ENCODE measurements at regions not wholly inside any gene's neighbourhood (a gene's known extent, or its start where the extent isn't known, plus 50 kb on each side); places are given as distances from the start of the nearest gene placed in this dataset.

DNA sequence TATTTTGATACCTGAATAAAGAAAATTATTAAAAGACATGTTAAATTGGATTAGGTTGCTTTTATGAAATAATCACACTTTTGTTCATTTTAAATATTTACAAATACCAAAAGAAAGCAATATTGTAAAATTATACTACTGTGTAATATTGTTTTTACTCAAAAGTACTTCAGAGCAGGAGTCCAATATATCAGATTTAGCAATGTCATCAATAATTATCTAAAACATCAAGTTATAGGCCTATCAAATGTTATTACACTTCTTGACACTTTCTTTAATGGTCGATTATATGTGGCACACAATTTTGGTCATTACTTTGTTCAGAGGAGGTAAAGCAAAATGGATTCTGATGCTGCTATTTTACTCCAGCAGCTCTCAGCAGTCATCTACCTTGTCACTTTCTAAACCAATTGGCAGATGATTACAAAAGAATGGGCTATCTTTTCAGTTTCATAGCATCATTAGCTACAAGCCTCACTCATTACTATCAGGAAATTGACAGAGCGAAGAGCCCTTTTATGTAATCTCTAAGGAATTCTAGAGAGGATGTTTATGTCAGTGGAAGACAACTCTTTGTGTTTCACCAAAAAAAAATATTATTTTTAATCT is 318.6 kb downstream of the PLOD2 start:
- DNase-seq = no peak
- WGBS (ENCODE audit: insufficient coverage, low lambda C conversion rate) = no CpG with 5 or more reads among the region's 2 CpGs
- Histone ChIP-seq H3K27me3 (ENCODE audit: control insufficient read depth, insufficient read depth, low read length) (no peaks in the 10 kb centered on the region), H3K27ac (ENCODE audit: low read length) (no peak overlapping the region), H3K36me3 (ENCODE audit: control insufficient read depth, insufficient read depth, low read length) (no peaks in the 10 kb centered on the region), H3K4me1 (ENCODE audit: control insufficient read depth, insufficient read depth, low read length) (no peaks in the 10 kb centered on the region), H3K9me3 (ENCODE audit: control insufficient read depth, low read depth, low read length) (no peaks in the 10 kb centered on the region), H3K4me3 (ENCODE audit: low read length) (no peak overlapping the region)

DNA sequence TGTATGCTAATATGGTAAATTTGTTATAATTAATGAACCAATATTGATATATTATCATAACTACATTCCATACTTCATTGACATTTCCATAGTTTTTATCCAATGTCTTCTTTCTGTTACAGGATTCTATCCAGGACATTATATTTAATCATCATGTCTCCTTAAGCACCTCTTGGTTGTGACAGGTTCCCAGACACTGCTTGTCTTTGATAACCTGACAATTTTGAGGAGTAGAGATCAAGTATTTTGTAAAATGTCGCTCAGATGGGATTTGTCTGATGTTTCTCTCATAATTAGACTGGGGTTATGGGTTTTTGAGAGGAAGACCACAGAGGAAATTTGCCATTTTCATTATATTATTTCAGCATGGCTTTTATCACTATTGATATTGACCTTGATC is 317.4 kb downstream of the PLOD2 start:
- Histone ChIP-seq H3K4me3 (ENCODE audit: low read length) (no peak overlapping the region), H3K27me3 (ENCODE audit: control insufficient read depth, insufficient read depth, low read length) (no peaks in the 10 kb centered on the region), H3K9me3 (ENCODE audit: control insufficient read depth, low read depth, low read length) (no peaks in the 10 kb centered on the region), H3K36me3 (ENCODE audit: control insufficient read depth, insufficient read depth, low read length) (no peaks in the 10 kb centered on the region), H3K4me1 (ENCODE audit: control insufficient read depth, insufficient read depth, low read length) (no peaks in the 10 kb centered on the region), H3K27ac (ENCODE audit: low read length) (no peak overlapping the region)
- no peak for DNase-seq
- no CpG with 5 or more reads among the region's 1 CpG for WGBS (ENCODE audit: insufficient coverage, low lambda C conversion rate)

DNA sequence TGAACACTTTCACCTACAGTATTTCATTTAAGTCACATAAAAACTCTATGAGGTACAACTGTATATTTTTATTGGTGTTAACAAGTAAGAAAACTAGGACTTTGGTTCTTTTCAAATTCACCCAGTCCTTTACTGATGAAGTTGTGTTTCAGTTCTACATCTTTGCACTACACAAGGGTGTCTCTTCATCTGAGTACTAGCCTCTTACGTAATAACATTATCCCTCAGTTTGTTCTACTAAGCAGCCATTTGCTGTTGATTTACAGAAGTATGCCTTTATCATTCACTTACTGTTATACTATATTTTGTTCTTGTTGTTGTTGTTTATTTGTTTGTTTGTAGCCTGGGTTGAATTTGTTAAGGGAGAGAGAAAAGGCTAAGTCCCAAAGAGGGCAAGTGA is 311.9 kb downstream of the PLOD2 start:
- Histone ChIP-seq H3K4me1 (ENCODE audit: control insufficient read depth, insufficient read depth, low read length) (no peaks in the 10 kb centered on the region), H3K9me3 (ENCODE audit: control insufficient read depth, low read depth, low read length) (no peaks in the 10 kb centered on the region), H3K27me3 (ENCODE audit: control insufficient read depth, insufficient read depth, low read length) (no peaks in the 10 kb centered on the region), H3K4me3 (ENCODE audit: low read length) (no peak overlapping the region), H3K27ac (ENCODE audit: low read length) (no peak overlapping the region), H3K36me3 (ENCODE audit: control insufficient read depth, insufficient read depth, low read length) (no peaks in the 10 kb centered on the region)
- WGBS (ENCODE audit: insufficient coverage, low lambda C conversion rate) = 100% methylated on average over 1 of the region's 1 CpG
- no peak for DNase-seq

DNA sequence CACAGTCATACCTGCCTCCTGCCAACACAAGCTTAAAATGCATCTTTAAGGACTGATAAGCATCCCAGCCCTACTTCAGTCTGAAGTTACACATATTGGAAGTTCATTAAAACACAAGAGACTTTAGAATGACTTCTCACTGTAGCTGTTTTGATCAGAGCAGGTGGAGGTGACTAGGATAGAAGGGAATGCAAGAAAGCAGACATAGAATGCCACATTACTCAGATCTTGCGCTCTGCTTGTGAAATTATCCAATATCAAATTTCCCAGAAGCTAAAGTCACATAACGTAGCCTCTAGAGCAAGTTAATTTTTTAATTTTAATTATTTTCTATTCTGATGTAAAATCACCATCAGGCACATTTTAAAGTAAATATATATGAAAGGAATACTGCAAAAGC is 306.5 kb downstream of the PLOD2 start:
- H3K4me1 ChIP-seq (ENCODE audit: control insufficient read depth, insufficient read depth, low read length) = no peaks in the 10 kb centered on the region
- H3K4me3 ChIP-seq (ENCODE audit: low read length) = no peak overlapping the region
- no peak overlapping the region for H3K27ac ChIP-seq (ENCODE audit: low read length)
- no peaks in the 10 kb centered on the region for H3K27me3 ChIP-seq (ENCODE audit: control insufficient read depth, insufficient read depth, low read length)
- no peaks in the 10 kb centered on the region for H3K36me3 ChIP-seq (ENCODE audit: control insufficient read depth, insufficient read depth, low read length)
- H3K9me3 ChIP-seq (ENCODE audit: control insufficient read depth, low read depth, low read length) = no peaks in the 10 kb centered on the region
- DNase-seq = no peak
- WGBS (ENCODE audit: insufficient coverage, low lambda C conversion rate) = no CpG with 5 or more reads among the region's 2 CpGs

DNA sequence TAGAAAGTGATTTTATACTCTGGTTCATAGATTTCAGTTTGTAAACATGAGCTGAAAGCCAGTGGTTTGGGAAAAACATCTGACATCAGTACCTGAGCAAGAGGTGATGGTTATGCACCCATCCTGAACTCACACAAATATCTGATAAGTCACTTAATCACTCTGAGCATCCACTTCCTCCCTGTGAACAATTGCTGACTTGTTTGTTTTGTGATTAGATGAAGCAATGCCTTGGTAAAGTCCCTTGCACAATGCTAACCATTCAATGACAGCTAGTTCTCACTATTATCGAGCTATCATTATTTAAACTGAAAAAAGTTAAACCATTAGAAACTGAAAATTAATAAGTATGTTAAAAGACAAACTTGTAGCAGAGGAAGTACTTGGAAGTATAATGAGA is 303.0 kb downstream of the PLOD2 start:
- Histone ChIP-seq H3K4me1 (ENCODE audit: control insufficient read depth, insufficient read depth, low read length) (no peaks in the 10 kb centered on the region), H3K4me3 (ENCODE audit: low read length) (no peak overlapping the region), H3K9me3 (ENCODE audit: control insufficient read depth, low read depth, low read length) (no peaks in the 10 kb centered on the region), H3K36me3 (ENCODE audit: control insufficient read depth, insufficient read depth, low read length) (no peaks in the 10 kb centered on the region), H3K27ac (ENCODE audit: low read length) (no peak overlapping the region), H3K27me3 (ENCODE audit: control insufficient read depth, insufficient read depth, low read length) (no peaks in the 10 kb centered on the region)
- WGBS (ENCODE audit: insufficient coverage, low lambda C conversion rate) = 20% methylated on average over 1 of the region's 1 CpG
- no peak for DNase-seq

DNA sequence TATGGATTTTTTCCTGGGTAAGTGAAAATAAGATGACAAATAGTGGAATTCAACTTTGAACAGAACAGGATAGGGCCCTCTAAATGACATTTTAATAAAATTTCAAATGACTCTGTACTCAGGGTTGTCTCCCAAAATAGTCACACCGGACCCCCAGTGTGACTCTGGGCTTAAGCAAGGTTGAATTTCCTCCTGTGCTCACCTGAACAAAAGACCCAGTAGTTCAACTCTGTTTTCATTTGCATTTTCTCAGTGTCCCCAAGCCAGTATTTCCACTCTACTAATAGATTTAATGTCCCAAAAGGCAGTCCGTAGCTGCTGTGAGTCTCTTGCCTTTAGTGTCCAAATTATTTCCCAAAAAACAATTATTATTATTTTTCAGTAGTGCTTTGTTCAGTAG is 296.6 kb downstream of the PLOD2 start:
- Histone ChIP-seq H3K36me3 (ENCODE audit: control insufficient read depth, insufficient read depth, low read length) (no peaks in the 10 kb centered on the region), H3K27ac (ENCODE audit: low read length) (no peak overlapping the region), H3K27me3 (ENCODE audit: control insufficient read depth, insufficient read depth, low read length) (no peaks in the 10 kb centered on the region), H3K9me3 (ENCODE audit: control insufficient read depth, low read depth, low read length) (no peaks in the 10 kb centered on the region), H3K4me3 (ENCODE audit: low read length) (no peak overlapping the region), H3K4me1 (ENCODE audit: control insufficient read depth, insufficient read depth, low read length) (no peaks in the 10 kb centered on the region)
- no peak for DNase-seq
- WGBS (ENCODE audit: insufficient coverage, low lambda C conversion rate) = 71% methylated on average over 1 of the region's 2 CpGs

DNA sequence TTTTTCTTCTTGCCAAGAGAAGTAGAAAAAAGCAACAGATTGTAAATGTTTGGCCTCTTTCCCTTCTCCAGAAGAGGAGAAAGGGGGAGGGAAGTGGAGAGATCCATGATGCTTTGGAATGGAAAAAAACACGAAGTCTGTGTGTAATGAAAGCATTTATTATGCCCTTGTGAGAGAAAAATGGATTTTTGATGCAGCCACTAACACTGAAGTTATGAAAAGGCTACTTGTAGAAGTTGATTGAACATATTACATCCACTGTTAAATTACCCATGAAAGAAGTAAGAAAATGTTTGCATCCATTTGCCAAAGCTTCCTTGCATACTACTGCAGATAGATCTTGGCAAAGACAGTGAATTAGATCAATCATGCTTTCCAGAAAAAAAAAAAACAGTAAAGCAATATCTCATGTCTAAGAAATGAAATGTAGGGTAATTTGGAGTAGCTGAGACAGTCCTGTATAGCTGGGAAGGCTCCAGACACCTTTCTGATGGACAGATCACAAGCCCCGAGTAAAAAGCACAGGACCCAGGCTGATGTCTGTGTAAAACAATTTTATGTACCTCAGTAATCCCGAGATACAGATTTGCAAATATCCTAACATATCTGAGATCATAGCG is 295.5 kb downstream of the PLOD2 start:
- no peaks in the 10 kb centered on the region for H3K9me3 ChIP-seq (ENCODE audit: control insufficient read depth, low read depth, low read length)
- no peak overlapping the region for H3K27ac ChIP-seq (ENCODE audit: low read length)
- no peaks in the 10 kb centered on the region for H3K36me3 ChIP-seq (ENCODE audit: control insufficient read depth, insufficient read depth, low read length)
- peak in 1 of 2 donors; percentile 3 for DNase-seq
- H3K27me3 ChIP-seq (ENCODE audit: control insufficient read depth, insufficient read depth, low read length) = no peaks in the 10 kb centered on the region
- H3K4me3 ChIP-seq (ENCODE audit: low read length) = no peak overlapping the region
- H3K4me1 ChIP-seq (ENCODE audit: control insufficient read depth, insufficient read depth, low read length) = no peaks in the 10 kb centered on the region
- WGBS (ENCODE audit: insufficient coverage, low lambda C conversion rate) = 77% methylated on average over 3 of the region's 4 CpGs

DNA sequence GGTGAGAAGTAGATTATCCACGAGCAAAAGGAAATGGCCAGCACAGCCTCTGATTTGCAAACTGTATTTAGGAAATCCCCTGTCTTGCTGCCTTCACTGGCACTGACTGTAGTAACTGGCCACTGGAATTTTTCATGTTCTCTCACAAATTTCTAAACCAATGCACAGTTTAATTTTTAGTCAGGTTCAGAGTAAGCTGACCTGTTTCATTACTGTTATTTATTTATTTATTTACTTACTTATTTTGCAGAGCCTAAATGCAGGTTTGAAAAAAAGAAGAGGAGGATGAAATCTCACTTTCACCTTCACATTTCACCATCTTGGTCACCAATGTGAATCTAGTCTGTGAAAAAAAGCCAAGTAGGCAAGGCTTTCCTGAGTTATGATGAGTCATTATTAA is 291.0 kb downstream of the PLOD2 start:
- Histone ChIP-seq H3K9me3 (ENCODE audit: control insufficient read depth, low read depth, low read length) (no peaks in the 10 kb centered on the region), H3K27ac (ENCODE audit: low read length) (no peak overlapping the region), H3K4me3 (ENCODE audit: low read length) (no peak overlapping the region), H3K27me3 (ENCODE audit: control insufficient read depth, insufficient read depth, low read length) (no peaks in the 10 kb centered on the region), H3K4me1 (ENCODE audit: control insufficient read depth, insufficient read depth, low read length) (no peaks in the 10 kb centered on the region), H3K36me3 (ENCODE audit: control insufficient read depth, insufficient read depth, low read length) (no peaks in the 10 kb centered on the region)
- no CpG with 5 or more reads among the region's 1 CpG for WGBS (ENCODE audit: insufficient coverage, low lambda C conversion rate)
- no peak for DNase-seq

DNA sequence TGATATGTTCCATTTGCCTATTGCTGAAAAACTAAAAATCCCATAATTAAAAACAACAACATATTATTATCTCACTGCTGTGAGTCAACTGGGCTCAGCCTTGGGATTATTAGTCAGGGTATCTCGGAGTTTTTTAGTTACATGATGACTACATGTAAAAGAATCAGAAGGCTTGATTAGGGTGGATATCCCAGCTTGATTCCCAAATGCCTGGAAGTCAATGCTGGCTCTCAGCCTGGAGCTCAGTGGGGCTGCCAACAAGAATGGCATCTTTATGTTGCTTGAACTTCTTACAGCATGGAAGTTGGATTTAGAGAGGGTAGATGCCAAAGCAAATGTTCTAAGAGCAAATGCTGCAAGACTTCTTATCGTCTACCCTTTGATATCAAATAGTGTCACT is 278.5 kb downstream of the PLOD2 start:
- Histone ChIP-seq H3K4me3 (ENCODE audit: low read length) (no peak overlapping the region), H3K27me3 (ENCODE audit: control insufficient read depth, insufficient read depth, low read length) (no peaks in the 10 kb centered on the region), H3K9me3 (ENCODE audit: control insufficient read depth, low read depth, low read length) (no peaks in the 10 kb centered on the region), H3K4me1 (ENCODE audit: control insufficient read depth, insufficient read depth, low read length) (no peaks in the 10 kb centered on the region), H3K36me3 (ENCODE audit: control insufficient read depth, insufficient read depth, low read length) (no peaks in the 10 kb centered on the region), H3K27ac (ENCODE audit: low read length) (no peak overlapping the region)
- DNase-seq = no peak
- WGBS (ENCODE audit: insufficient coverage, low lambda C conversion rate) = no CpG with 5 or more reads among the region's 2 CpGs

DNA sequence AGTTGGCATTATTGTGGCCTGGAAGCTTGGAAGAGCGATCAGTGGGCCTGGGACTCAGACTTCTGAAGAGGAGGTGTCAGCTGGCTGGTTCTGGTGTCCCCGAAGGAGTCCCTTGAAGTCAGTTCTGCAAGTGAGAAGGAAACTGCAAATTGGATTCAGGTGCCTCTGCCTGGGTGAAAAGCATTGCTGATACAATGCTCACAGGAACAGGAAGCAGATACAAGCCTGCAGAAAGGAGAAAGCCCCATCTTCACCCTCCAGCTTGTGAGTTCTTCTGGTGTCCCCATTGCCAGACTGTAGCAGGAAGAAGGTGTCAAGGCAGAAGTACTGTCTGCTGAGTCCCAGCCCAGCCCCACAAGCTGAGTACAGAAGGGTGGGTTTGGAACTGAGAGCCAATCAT is 271.3 kb downstream of the PLOD2 start:
- no peak overlapping the region for H3K27ac ChIP-seq (ENCODE audit: low read length)
- no peaks in the 10 kb centered on the region for H3K4me1 ChIP-seq (ENCODE audit: control insufficient read depth, insufficient read depth, low read length)
- H3K36me3 ChIP-seq (ENCODE audit: control insufficient read depth, insufficient read depth, low read length) = no peaks in the 10 kb centered on the region
- no CpG with 5 or more reads among the region's 2 CpGs for WGBS (ENCODE audit: insufficient coverage, low lambda C conversion rate)
- no peaks in the 10 kb centered on the region for H3K27me3 ChIP-seq (ENCODE audit: control insufficient read depth, insufficient read depth, low read length)
- H3K4me3 ChIP-seq (ENCODE audit: low read length) = no peak overlapping the region
- DNase-seq = no peak
- no peaks in the 10 kb centered on the region for H3K9me3 ChIP-seq (ENCODE audit: control insufficient read depth, low read depth, low read length)

DNA sequence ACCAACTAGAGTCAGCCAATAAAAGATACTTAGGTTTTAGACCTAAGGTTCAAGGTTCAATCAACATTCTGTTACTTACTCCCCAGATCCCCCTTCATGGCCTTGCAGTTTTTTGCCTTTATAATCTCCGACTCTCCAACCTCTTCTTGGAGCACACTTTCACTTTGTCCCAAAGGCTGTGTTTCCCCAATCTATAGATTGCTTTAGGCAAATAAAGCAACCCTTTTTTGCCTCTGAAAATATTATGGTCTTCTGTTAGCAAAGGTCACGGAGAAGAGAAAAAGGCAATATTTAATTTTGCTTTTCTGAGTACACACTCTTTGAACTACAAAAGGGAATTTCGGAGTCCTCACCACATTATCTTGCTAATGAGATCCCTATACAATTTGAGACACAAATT is 268.1 kb downstream of the PLOD2 start:
- 46% methylated on average over 3 of the region's 3 CpGs for WGBS (ENCODE audit: insufficient coverage, low lambda C conversion rate)
- H3K4me1 ChIP-seq (ENCODE audit: control insufficient read depth, insufficient read depth, low read length) = no peaks in the 10 kb centered on the region

More for the DNA sequence above, 268.1 kb downstream of the PLOD2 start:
- Histone ChIP-seq H3K36me3 (ENCODE audit: control insufficient read depth, insufficient read depth, low read length) (no peaks in the 10 kb centered on the region), H3K27me3 (ENCODE audit: control insufficient read depth, insufficient read depth, low read length) (no peaks in the 10 kb centered on the region), H3K4me3 (ENCODE audit: low read length) (no peak overlapping the region), H3K9me3 (ENCODE audit: control insufficient read depth, low read depth, low read length) (no peaks in the 10 kb centered on the region), H3K27ac (ENCODE audit: low read length) (no peak overlapping the region)
- DNase-seq = no peak

Measured in large intestine (tissue), 3 donors.